HG02870 (cell line): ENCODE measurements at regions not wholly inside any gene's neighbourhood (a gene's known extent, or its start where the extent isn't known, plus 50 kb on each side); places are given as distances from the start of the nearest gene placed in this dataset.
A peak's percentile ranks its signal among the peaks of the same experiment; 100 is the strongest.
"Not testable (repeated sequence)": the region's sequence is repeated elsewhere in the genome, so short reads cannot be mapped to it uniquely, and the experiment has no call there.

Source experiments
- ATAC-seq: cut with Tn5 transposase; IDR thresholded peaks from one replicate; pipeline ENCODE4 v1.9.1; 2021; ENCODE audit warnings: mild to moderate bottlenecking, moderate library complexity; ENCODE audit not compliant: unreplicated experiment

DNA sequence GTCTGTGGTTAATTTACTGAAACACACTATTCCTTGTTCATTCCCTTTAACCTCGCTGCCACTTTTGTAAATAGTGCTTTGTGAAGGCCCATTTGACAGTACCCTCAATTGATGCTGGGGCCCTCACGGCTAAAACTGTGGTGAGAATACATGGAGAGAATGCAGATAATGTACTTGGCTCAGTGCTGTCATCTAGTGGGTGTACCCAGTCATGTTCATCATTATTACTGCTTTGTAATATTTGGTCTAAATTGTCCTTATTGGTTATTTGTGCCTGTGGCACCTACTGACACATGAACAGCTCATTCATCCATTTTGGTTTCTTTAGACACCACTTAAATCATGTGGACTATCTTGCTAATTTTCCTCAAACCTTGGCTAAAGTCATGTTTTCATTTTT lies 543.6 kb downstream of the EDEM1 start:
- ATAC-seq = no peak

DNA sequence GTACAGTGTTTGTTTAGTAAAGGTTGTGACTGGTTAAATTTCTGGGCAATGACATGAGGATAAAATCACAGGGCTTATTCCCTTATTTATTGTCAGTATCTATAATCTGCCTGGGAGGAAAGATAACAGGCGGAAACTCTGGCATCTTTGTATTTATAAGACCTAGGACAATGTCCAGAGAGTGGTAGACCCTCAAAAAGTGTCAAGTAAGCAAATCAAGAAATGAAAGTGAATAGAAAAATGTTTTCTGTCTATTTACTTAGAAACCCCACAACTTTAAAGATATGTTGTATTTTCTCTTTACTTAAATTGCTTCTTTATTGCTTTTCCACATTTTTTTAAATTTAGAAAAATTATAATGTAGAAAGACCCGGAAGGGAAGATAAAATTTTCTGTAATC lies 544.6 kb downstream of the EDEM1 start:
- no peak for ATAC-seq

DNA sequence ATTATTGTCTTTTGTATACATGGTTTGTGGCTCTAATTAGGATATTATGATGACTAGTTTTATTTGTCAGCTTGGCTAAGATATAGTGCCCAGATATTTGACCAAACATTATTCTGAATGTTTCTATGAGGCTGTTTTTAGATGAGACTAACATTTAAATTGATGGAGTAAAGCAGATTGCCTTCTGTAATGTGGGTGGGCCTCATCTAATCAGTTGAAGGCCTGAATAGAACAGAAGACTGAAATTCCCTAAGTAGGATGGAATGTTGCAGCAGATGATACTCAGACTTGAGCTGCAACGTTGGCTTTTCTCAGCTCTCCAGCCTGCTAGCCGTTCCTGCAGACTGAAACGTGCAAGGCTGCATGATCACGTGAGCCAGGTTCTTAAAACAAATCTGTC lies 546.5 kb downstream of the EDEM1 start:
- no peak for ATAC-seq

DNA sequence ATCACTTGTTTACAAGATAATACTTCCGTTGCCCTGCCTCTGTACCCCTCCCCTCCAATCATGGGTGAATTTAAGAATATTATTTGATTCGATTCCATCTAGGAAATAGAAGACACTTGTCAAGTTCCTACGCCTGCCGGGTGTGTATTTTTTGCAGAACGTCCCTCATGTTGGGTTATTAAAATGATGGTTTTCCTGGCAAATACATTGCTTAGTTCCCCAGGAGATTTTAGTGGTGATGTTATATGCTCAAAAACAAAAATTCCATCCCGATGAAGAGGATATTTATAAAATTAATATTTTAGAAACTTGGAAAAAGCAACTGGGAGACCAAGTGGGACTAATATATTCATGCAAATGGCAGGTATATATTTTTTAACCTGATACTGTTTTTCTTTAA lies 548.4 kb downstream of the EDEM1 start:
- ATAC-seq = no peak

DNA sequence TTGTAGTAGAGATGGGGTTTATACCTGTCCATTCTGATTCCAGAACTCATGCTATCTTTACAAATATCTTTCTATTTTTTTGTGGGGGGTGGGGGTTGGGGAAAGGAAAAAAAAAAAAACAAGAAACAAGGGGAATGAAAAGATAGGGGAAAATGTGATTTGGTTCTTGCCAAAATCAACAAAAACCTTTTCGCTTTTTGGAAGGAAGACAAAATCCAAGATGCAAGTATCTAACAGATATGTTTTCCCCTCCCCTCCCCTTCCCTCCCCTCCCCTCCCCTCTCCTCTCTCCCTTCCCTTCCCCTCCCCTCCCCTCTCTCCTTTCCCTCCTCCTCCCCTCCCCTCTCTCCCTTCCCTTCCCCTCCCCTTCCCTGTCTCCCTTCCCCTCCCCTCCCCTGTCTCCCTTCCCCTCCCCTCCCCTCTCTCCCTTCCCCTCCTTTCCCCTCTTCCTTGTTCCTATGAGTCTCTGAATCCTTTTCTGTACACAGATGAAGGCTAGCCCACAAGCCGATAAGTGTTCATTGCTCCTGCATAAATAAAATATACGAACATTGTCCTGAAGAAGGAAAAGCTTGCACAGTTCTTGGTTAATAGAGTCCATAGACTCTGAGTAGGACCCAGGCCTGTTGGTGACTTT lies 551.9 kb downstream of the EDEM1 start:
- no peak for ATAC-seq

DNA sequence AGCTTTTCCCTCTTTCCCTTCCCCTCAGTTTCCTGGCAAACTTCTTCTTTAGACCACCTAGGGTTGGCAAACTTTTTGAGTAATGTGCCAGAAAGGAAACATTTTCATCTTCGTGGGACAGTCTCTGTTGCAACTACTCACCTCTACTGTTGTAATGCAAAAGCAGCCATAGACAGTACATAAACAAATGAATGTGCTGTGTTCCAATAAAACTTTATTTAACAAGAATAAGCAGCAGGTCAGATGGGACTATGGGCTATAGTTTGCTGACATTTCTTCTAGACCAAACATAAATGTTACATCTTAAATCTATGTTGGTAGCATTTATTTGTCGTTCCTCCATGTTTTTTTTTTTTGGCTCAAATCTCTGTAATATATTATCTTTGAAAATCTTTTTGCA lies 552.4 kb downstream of the EDEM1 start:
- no peak for ATAC-seq

DNA sequence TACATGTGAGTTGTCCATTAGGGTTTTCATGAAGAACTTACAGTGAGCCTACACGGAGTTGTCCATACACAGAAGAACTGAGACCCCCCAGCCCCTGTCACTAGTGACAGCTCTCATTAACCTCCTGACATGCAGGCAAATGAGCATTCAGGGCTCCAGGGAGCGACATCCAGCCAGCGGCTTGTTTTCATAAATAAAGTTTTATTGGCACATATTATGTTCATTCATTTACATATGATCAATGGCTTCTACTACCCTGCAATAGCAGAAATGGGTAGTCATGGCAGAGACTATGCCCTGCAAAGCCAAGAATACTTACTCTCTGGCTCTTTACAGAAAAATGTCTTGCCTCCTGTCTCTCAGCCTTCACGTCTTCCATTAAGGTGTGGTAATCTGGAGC lies 553.5 kb downstream of the EDEM1 start:
- no peak for ATAC-seq

DNA sequence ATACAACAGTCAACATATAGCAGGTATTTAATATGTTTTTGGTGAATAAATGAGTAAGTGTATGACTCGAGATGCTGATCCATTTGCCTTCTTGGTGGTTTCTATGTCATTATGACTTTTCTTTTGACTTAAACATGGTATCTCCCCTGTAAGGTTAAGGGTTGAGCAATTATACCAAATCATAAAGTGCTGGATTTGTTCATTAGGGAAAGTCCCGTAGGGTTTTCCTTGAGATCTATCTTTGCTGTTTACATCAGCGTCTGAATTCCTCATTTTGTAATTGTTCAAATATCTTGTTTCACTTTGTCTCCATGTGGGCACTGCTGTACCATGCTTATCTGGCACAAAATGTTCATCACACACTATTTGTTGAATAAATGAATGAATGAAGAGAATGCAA lies 562.6 kb downstream of the EDEM1 start:
- no peak for ATAC-seq

DNA sequence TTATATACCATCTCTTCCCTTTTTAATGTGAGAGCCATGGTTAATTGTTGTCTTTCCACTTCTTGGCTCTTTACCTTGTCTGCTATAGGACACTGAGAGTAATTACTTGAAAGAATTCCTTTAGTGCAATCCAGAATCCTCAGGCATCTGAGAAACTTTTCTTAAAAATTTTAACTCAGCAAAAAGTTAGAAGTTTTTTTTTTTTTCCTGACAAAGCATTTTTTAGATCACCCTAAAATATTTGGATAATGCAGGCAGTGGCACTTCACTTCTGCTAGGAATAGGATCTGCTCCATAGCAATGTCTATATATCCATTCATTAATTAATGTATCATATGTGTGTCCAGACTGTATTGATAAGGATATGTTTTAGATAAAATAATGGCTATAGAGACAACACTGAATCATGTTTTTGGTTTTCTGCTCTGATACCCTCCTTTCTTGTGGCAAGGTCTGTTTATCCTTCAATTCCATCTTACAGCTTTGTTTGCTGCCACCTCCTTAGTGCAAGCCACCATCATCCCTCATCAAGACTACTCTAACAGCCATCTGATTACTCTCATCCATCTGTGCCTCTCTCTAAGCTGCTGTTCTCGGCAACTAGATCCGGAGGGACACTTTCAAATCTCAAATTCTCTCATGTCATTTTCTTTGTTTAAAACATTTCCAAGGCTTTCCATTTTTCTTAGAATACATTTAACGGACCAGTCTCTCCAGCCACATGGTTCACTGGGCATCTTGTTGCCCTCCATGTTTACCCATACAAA lies 563.5 kb downstream of the EDEM1 start:
- no peak for ATAC-seq

DNA sequence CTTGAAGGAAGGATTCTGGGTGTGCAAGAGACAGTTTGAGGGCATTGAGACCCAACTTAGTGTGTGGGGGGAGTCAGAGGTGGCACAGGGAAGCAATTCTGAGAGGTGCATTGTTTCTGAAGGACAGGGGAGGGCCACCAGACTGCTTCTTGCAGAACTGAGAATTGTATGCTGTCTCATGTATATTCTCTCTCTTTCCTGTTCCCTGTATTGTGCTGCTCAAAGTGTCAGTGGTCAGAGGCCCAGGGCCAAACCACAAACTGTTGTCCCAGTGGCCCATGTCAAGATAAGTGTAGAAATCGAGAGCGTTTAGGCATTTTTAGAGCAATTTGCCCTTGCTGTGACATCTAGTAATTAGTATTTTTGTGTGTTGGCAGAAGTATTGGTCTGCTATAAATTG lies 567.1 kb downstream of the EDEM1 start:
- peak; percentile 79 for ATAC-seq

DNA sequence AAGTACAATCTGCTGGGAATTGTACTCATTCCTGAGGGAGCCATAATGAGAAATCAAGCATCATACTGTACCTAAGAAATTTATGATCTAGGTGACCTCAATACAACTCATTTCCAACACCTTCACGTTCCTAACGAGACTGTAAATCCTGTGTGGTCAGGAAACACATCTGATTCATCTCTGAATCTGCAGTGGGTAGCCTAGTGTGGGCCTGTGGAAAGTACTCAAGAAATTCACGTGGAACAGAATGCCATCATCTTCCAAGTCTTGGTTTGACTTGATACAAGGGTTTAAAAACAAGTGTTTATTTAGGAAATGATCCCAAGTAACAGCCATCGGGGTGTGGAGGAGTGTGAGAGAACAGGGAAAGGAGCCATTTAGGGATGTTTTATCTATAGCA lies 568.9 kb downstream of the EDEM1 start:
- ATAC-seq = no peak

DNA sequence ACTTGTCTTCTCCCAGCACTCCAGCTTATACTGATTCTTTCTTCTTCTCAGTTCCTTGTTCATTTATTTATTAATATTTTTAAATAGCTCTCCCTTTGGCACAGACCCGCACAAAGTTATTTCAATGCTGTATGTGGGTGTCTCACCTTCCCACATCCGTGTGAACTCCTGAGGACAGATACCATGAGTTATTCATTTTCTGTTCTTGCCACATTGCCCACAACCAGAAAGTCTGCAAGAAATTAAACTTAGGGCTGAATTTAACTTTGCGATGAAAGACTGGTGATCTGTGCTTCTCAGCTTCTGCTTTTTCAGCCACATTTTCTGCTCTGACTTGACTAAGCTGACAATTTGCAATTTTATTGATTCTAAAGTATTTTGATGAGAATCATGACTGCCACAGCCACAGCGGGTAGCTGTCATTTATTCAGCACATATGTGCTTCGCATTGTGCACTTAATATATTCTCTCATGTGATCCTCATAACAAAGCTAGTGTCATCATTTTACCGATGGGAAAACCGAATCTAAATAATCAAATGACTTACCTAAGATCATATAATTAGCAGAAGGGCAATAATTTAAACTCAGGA lies 569.8 kb downstream of the EDEM1 start:
- ATAC-seq = no peak

DNA sequence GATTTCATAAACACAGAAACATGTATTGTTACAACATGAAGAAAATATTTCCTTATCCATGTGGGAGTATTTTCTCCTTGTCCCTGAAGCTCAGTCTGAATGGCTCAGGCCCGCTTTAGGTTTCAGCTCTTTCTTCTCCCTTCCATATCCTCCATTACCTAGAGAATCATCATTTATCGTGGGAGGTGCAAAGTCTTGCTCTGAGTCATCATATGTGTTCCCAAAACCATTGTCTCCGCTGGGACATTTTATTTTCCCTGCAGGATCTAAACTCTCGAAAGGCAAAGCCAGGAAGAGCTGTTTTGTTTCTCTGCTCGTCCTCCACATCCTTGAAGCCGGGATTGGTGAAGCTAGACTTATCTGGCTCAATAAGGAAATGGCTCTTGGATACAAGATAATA lies 571.2 kb downstream of the EDEM1 start:
- no peak for ATAC-seq

DNA sequence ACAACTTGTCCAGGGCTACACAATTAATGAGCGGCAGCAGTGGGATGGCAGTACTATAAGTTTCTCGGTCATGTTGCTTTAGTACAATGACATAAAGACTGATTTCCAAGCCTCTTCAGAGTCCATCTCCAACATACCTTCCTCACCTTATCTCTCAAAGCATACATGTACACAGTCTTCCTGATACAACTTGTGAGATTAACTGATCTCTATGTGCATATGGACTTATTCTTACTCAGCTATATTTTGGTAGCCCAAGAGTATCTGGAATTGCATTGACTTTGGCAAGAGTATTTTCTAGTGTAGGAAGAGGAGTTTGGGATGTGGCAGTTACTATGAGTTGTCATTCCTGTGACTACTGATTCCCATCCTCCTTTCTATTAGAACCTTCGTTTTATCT lies 575.0 kb downstream of the EDEM1 start:
- no peak for ATAC-seq

DNA sequence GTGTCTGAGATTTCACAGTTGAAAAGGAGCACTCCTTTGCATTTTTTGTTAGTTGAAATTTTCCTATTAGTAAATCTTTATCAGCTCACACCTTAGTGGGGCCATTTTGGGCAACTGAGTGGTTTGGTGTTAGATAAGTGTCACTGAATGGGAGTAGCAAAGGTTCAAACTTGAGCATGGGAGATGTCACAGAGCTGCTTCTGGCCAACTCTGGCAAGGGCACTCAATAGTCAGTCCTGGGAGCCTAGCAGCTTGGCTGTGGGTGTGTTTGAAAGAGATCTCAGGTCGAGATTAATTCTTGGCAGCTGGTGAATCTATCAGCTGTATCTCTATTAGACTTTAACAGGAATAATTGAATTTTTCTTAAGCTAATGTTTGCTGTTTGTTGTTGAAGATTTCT lies 579.3 kb downstream of the EDEM1 start:
- no peak for ATAC-seq

DNA sequence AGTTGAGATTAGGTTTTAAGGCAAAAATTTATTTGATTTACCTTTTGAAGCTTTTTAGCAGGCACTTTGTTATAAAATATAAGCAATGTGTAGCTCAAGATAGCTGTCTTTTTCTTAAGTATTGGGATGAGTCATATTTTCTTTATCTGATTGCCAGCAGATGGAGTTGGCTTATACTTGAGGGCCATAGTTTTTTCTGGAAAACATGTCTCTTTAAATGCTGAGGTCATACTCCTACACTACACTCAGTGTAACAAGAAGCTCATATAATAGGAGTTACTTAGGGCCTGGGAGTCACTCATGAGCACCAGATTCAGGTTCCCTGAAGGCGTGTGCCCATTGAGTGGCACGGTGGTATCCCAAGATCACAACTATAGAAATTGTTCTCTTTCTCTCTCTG lies 579.8 kb downstream of the EDEM1 start:
- no peak for ATAC-seq

DNA sequence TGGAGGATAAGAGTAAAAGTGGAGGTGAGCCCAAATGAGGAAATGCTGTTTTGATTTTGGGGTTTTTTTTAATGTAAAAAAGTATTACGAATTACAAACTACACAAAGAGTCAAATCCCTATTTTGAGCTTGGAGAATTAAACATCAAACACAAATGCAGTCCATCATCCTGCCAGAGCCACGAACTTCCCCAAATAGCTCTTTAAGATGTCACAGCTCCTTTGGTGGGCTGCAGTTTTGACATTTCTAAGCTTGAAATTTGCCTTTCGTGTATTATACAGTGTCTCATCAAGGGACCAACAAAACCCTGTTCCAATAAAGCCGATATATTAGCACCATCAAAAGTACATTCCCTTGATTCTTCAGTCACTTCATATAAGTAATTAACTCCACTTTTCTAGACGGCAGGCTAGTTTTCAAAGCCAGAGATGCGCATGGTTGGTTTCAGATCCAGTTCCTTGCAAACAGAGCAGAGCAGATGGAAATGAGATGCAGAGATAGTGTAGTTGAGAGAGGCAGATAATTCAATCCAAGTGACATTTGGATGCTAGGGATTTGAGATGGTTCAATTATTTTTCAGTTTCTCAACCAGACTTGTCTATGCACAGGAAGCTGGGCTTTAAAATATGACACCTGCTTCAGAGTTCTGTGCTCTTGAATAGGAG lies 580.9 kb downstream of the EDEM1 start:
- no peak for ATAC-seq

DNA sequence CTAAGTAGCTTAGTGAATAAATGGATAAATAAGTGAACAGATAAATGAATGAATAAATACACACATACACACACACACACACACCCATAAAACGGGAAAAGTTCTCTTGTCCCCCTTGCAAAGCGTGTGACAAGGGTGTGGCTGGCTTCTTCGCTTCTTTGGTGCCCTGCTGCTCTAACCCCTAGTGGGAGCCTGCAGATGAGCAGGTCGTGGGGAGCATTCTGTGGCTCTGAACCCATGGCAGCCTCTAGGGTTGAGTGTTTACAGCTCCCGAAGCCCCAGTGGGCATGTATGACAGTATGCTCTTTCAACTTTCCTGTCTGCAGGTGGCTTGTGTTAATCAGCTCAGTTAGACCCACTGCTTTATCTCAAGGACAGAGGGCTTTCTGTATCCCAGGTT lies 582.3 kb downstream of the EDEM1 start:
- no peak for ATAC-seq

DNA sequence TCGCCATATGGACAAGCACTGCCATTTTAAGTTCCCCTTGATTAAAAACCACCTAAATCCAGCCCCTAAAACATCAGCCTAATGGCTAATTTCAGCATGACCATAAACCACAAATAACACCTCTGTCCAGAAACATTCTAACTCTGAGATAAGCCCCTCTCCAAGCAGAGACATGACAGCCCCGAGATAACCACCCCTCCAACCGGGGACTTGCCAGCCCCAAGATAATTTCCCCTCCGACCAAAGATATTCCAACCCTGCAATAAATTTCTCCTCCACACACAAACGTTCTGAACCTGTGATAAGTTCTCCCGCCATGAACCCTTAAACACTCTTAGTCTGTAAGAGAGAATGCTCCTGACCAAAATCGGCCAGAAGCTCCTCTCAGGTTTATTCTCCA lies 586.8 kb downstream of the EDEM1 start:
- ATAC-seq = no peak

DNA sequence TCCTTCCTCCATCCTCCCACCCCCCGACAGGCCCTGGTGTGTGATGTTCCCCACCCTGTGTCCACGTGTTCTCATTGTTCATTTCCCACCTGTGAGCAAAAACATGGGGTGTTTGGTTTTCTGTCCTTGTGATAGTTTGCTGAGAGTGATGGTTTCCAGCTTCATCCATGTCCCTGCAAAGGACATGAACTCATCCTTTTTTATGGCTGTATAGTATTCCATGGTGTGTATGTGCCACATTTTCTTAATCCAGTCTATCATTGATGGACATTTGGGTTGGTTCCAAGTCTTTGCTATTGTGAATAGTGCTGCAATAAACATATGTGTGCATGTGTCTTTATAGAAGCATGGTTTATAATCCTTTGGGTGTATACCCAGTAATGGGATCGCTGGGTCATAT lies 587.6 kb downstream of the EDEM1 start:
- ATAC-seq = not testable (repeated sequence)

DNA sequence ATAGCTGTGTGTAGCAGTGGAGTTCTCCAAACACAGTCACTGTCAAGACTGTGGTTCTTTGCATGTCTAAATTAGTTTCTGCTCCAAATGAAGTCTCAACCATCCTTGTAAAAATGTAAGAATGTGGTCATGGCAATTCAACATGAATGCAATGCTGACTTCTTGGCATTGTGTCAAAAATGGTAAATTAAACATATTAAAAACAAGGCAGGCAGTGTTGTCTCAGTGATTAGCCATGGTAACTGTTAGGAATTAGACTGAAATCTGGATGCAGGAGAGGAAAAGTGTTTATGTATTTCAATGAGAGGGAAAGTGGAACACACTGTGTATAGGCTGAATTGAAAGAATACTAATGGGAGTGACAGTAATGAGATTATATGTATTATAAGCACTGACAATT lies 597.2 kb downstream of the EDEM1 start:
- ATAC-seq = no peak
